Activated naive CD8-positive, alpha-beta T cell treated with anti-CD3 and anti-CD28 coated beads, Interleukin-2, amount 10 ng/mL, durations not matched to agents 7 days and 5 days (primary cell): ENCODE measurements at regions not wholly inside any gene's neighbourhood (a gene's known extent, or its start where the extent isn't known, plus 50 kb on each side); places are given as distances from the start of the nearest gene placed in this dataset.

ENCODE experiments used
- ATAC-seq: fragments of 150-1000 bp; cut with Tn5 transposase; one replicate; pipeline ENCODE4 v1.10.0; 2021; ENCODE audit warnings: low read depth, moderate library complexity
- POLR2A ChIA-PET: fragments of 350-600 bp; sonication (Branson Sonifier 250); formaldehyde crosslinking; loops from one replicate; lab custom pipeline; 2021; ENCODE audit warnings: antibody characterized with exemption; lab: Charles Lee
- DNase-seq: peaks from one replicate; pipeline ENCODE4 v3.0.0; 2021
- H3K27ac Mint-ChIP-seq: one replicate; pipeline ENCODE4 v1.8.0; 2022; ENCODE audit warnings: mild to moderate bottlenecking, mixed read lengths
- H3K27me3 Mint-ChIP-seq: one replicate; pipeline ENCODE4 v1.8.0; 2022; ENCODE audit warnings: mild to moderate bottlenecking, moderate library complexity, mixed read lengths
- H3K36me3 Mint-ChIP-seq: one replicate; pipeline ENCODE4 v1.8.0; 2021; ENCODE audit warnings: mild to moderate bottlenecking, mixed read lengths
- H3K4me1 Mint-ChIP-seq: one replicate; pipeline ENCODE4 v1.8.0; 2021; ENCODE audit warnings: mixed read lengths
- H3K4me3 Mint-ChIP-seq: one replicate; pipeline ENCODE4 v1.8.0; 2022; ENCODE audit warnings: mild to moderate bottlenecking, moderate library complexity, mixed read lengths
- H3K9me3 Mint-ChIP-seq: one replicate; pipeline ENCODE4 v1.8.0; 2021; ENCODE audit warnings: mixed read lengths

DNA sequence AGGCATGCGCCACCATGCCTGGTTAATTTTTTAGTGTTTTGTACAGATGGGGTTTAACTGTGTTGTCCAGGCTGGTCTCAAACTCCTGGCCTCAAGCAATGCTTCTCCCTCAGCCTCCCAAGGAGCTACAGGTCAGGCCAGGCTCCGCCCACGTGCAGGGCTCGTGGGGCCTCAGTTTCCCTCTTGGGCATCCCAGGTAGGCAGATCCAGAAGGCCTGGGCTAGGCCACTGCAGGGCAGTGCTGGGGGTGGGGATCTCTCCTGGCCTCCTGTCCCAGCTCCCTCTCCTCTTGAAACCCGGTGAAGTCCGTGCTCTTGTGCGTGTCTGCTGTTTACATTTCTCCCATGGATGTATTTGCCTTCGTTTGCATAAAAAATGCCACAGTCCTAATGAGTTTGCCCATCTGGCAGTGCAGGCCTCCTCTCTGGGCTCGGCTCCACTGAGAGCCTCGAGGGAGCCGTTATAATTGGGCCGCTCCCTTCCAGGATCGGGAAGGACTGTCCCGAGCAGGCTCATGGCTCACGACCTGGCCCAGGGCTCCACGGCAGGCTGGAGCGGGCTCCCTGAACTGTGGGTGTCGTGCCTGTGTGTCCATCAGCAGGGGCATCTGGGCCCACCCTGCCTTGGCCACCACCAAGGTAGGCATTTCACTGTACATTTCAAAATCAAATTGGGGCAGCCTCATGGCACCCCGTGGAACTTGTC, 52.6 kb upstream of the RUFY1 start:
- POLR2A ChIA-PET: no interaction called here
- H3K27ac Mint-ChIP-seq: no peak overlapping the region
- peaks cover 2% of the 10 kb centered on the region for H3K27me3 Mint-ChIP-seq
- no peaks in the 10 kb centered on the region for H3K36me3 Mint-ChIP-seq
- no peak for DNase-seq
- H3K4me3 Mint-ChIP-seq: no peak overlapping the region
- no peaks in the 10 kb centered on the region for H3K9me3 Mint-ChIP-seq
- H3K4me1 Mint-ChIP-seq: no peaks in the 10 kb centered on the region
- ATAC-seq: no peak

GRCh38 chr5:179495906-179496455, 54.4 kb upstream of the RUFY1 start:
- no peak overlapping the region for H3K4me3 Mint-ChIP-seq
- no peaks in the 10 kb centered on the region for H3K36me3 Mint-ChIP-seq
- H3K27ac Mint-ChIP-seq: no peak overlapping the region
- no peak for DNase-seq
- POLR2A ChIA-PET: no interaction called here
- no peaks in the 10 kb centered on the region for H3K4me1 Mint-ChIP-seq
- no peak for ATAC-seq
- H3K27me3 Mint-ChIP-seq: peaks cover 2% of the 10 kb centered on the region
- H3K9me3 Mint-ChIP-seq: no peaks in the 10 kb centered on the region

GRCh38 chr5:179494774-179495526, 55.4 kb upstream of the RUFY1 start:
- no peak overlapping the region for H3K27ac Mint-ChIP-seq

GRCh38 chr5:179488975-179489374, 61.4 kb upstream of the RUFY1 start:
- Mint-ChIP-seq H3K27ac (no peak overlapping the region), H3K4me3 (no peak overlapping the region), H3K9me3 (no peaks in the 10 kb centered on the region), H3K4me1 (no peaks in the 10 kb centered on the region), H3K27me3 (peaks cover 12% of the 10 kb centered on the region), H3K36me3 (no peaks in the 10 kb centered on the region)
- POLR2A ChIA-PET: no interaction called here
- ATAC-seq: no peak
- DNase-seq: no peak

More at GRCh38 chr5:179494774-179495526, 55.4 kb upstream of the RUFY1 start:
- Mint-ChIP-seq H3K4me1 (no peaks in the 10 kb centered on the region), H3K27me3 (peaks cover 5% of the 10 kb centered on the region), H3K9me3 (no peaks in the 10 kb centered on the region), H3K4me3 (no peak overlapping the region), H3K36me3 (no peaks in the 10 kb centered on the region)
- POLR2A ChIA-PET: no interaction called here
- ATAC-seq: no peak
- DNase-seq: no peak

- no peak overlapping the region for H3K27ac Mint-ChIP-seq
- POLR2A ChIA-PET: no interaction called here
- ATAC-seq (no peak), DNase-seq (no peak)
- H3K9me3 Mint-ChIP-seq: no peaks in the 10 kb centered on the region
- H3K4me1 Mint-ChIP-seq: no peaks in the 10 kb centered on the region
- no peak overlapping the region for H3K4me3 Mint-ChIP-seq
- H3K27me3 Mint-ChIP-seq: peaks cover 12% of the 10 kb centered on the region
- H3K36me3 Mint-ChIP-seq: no peaks in the 10 kb centered on the region
Measured at GRCh38 chr5:179488491-179488890, 61.9 kb upstream of the RUFY1 start.

DNA sequence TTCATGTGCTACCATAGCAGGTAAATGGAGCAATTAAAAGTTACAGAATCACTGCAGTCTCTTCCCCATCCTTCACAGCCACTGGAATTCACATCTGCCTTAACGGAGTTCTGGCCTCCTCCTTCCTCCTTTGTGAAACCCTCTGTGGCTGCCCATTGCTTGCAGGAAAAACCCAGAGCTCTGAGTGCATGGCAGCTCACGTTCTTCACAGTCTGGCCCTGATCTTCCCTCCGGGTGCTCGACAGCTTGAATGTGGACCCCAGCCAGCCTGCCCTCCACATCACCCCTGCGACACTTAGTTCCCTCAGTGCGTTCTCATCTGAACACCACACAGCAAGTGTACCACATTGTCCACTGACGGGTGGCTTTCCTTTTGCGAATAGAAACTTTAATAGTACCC, 63.2 kb upstream of the RUFY1 start:
- Mint-ChIP-seq H3K4me3 (no peak overlapping the region), H3K9me3 (no peaks in the 10 kb centered on the region), H3K4me1 (no peaks in the 10 kb centered on the region), H3K36me3 (no peaks in the 10 kb centered on the region), H3K27ac (no peak overlapping the region), H3K27me3 (peaks cover 12% of the 10 kb centered on the region)
- no peak for DNase-seq
- ATAC-seq: no peak
- POLR2A ChIA-PET: no interaction called here

DNA sequence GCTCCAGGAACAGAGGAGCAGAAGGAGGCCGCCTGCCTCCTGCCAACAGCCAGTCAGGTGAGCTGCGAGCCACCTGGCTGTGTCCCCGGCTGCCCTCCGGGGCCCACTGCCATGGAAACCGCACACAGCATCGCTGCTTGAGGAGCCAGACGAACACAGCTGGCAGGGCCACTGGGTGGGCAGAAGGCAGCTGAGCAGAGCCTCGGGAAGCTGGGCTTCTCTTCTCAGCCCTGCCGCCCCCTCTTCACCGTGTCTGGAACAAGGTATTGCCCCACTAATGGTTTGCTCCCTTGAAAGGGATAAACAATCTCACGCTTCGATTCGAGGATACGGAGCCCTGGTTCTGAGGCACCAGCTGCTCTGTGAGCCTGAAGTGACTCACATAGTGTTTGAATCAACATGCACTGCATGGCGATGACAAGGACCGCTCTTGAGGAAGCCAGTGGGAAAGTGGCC, 63.7 kb upstream of the RUFY1 start:
- H3K4me1 Mint-ChIP-seq: no peaks in the 10 kb centered on the region
- POLR2A ChIA-PET: no interaction called here
- ATAC-seq: no peak
- no peak for DNase-seq
- no peaks in the 10 kb centered on the region for H3K9me3 Mint-ChIP-seq
- no peaks in the 10 kb centered on the region for H3K36me3 Mint-ChIP-seq
- peaks cover 12% of the 10 kb centered on the region for H3K27me3 Mint-ChIP-seq
- H3K27ac Mint-ChIP-seq: no peak overlapping the region
- H3K4me3 Mint-ChIP-seq: no peak overlapping the region

- H3K27ac Mint-ChIP-seq: no peak overlapping the region
Measured at GRCh38 chr5:179485845-179486575, 64.3 kb upstream of the RUFY1 start.

DNA sequence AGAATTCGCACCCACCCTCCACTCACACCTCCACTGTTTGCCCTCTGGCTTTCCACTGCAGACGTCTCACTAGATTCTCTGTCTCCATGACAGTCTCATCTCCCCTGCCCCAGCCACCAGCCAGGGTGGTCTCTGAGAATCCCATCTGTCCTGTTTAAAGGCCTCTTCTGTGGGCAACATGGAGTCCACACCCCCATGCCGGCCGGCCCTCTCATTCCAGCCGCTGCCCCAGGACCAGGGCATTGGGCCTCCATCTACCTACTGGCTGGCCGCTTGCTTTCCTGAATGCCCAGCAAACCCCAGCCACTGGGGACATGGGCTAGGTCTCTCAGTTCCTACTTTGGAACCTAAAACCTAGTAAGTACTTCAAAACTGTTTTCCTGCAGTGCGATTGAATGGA, 65.6 kb upstream of the RUFY1 start:
- peaks cover 2% of the 10 kb centered on the region for H3K9me3 Mint-ChIP-seq
- H3K4me3 Mint-ChIP-seq: no peak overlapping the region
- H3K4me1 Mint-ChIP-seq: no peaks in the 10 kb centered on the region
- ATAC-seq (no peak), DNase-seq (no peak)
- POLR2A ChIA-PET: no interaction called here
- H3K36me3 Mint-ChIP-seq: no peaks in the 10 kb centered on the region
- H3K27ac Mint-ChIP-seq: no peak overlapping the region
- H3K27me3 Mint-ChIP-seq: peaks cover 10% of the 10 kb centered on the region

More at GRCh38 chr5:179485845-179486575, 64.3 kb upstream of the RUFY1 start:
- POLR2A ChIA-PET: no interaction called here
- DNase-seq: no peak
- Mint-ChIP-seq H3K36me3 (no peaks in the 10 kb centered on the region), H3K27me3 (peaks cover 12% of the 10 kb centered on the region), H3K9me3 (no peaks in the 10 kb centered on the region), H3K4me3 (no peak overlapping the region), H3K4me1 (no peaks in the 10 kb centered on the region)
- ATAC-seq: no peak

DNA sequence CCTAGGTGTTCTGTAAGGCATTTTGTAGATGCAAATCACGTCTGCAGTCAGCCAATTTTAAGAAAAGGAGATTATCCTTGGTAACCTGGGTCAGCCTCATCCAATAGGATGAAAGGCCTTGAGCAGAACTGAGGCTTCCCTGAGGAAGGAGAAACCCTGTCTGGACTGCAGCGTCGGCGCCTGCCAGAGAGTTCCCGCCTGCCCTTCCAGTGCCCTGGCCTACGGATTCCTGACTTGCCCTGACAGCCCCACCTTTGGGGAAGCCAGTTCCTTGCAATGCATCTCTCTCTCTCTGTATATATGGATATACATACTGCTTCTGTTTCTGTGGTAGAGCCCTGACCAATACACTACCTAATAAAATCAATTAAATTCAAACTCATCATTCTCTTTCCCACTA, 66.2 kb upstream of the RUFY1 start:
- DNase-seq (no peak), ATAC-seq (no peak)
- peaks cover 5% of the 10 kb centered on the region for H3K27me3 Mint-ChIP-seq
- no peaks in the 10 kb centered on the region for H3K36me3 Mint-ChIP-seq
- no peaks in the 10 kb centered on the region for H3K4me1 Mint-ChIP-seq
- H3K4me3 Mint-ChIP-seq: no peak overlapping the region
- no peak overlapping the region for H3K27ac Mint-ChIP-seq
- peaks cover 2% of the 10 kb centered on the region for H3K9me3 Mint-ChIP-seq
- POLR2A ChIA-PET: no interaction called here

DNA sequence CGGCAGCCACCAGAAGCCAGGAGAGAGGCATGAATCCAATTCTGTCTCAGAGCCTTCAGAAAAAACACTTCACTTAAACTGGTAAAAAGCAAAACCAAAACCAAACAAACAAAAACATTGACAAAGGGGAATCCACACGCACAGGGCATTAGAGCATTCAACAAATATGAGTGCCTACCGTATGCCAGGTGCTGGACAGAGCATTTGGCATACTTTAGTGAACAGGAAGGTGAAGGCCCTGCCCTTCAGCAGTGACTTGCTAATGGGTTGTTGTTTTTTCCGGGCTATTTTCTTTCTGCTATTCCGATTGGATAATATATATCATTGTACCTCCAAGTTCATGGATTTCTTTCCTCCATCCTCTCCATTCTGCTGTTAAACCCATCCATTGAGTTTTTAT, 71.7 kb upstream of the RUFY1 start:
- POLR2A ChIA-PET: no interaction called here
- no peaks in the 10 kb centered on the region for H3K36me3 Mint-ChIP-seq
- H3K4me1 Mint-ChIP-seq: no peaks in the 10 kb centered on the region
- H3K27me3 Mint-ChIP-seq: peaks cover 11% of the 10 kb centered on the region
- H3K4me3 Mint-ChIP-seq: no peak overlapping the region
- no peak overlapping the region for H3K27ac Mint-ChIP-seq
- H3K9me3 Mint-ChIP-seq: peaks cover 2% of the 10 kb centered on the region
- DNase-seq (no peak), ATAC-seq (no peak)

DNA sequence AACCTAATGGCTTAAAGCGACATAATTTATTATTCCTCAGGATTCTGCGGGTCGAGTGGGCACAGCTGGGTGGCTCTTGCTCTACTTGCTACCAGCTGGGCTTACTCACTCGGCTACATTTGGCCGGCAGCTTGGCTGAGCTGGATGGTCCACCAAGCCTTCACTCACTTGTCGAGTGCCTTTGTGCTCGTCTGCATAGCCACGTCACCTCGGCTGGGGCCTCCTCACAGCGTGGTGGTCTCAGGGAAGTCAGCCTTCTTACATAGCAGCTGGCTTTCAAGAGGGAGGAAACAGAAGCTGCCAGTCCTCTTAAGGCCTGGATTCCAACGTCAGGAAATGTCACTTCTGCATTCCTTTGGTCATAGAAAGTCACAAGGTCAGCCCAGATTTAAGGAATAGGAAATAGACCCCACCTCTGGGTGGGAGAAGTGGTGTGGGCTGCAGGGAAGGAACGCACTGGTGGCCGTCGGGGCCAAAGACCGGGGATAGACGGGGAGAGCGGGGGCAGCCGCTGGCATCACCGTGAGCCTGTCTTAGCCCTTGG, 75.1 kb upstream of the RUFY1 start:
- Mint-ChIP-seq H3K27ac (no peak overlapping the region), H3K4me1 (no peaks in the 10 kb centered on the region), H3K9me3 (no peaks in the 10 kb centered on the region), H3K4me3 (no peak overlapping the region), H3K36me3 (no peaks in the 10 kb centered on the region), H3K27me3 (peaks cover 9% of the 10 kb centered on the region)
- POLR2A ChIA-PET: no interaction called here
- DNase-seq (no peak), ATAC-seq (no peak)

- ATAC-seq (no peak), DNase-seq (no peak)
- no peaks in the 10 kb centered on the region for H3K36me3 Mint-ChIP-seq
- H3K27ac Mint-ChIP-seq: no peak overlapping the region
- H3K27me3 Mint-ChIP-seq: peaks cover 9% of the 10 kb centered on the region
- POLR2A ChIA-PET: no interaction called here
- H3K9me3 Mint-ChIP-seq: no peaks in the 10 kb centered on the region
- H3K4me3 Mint-ChIP-seq: no peak overlapping the region
- H3K4me1 Mint-ChIP-seq: no peaks in the 10 kb centered on the region
Measured at GRCh38 chr5:179472641-179473040, 77.7 kb upstream of the RUFY1 start.
